Activated CD8-positive, alpha-beta T cell treated with anti-CD3 and anti-CD28 coated beads, Interleukin-2, amount 10 ng/mL, durations not matched to agents 7 days and 5 days (primary cell): ENCODE measurements at regions not wholly inside any gene's neighbourhood (a gene's known extent, or its start where the extent isn't known, plus 50 kb on each side); places are given as distances from the start of the nearest gene placed in this dataset.
"Not testable (repeated sequence)": the region's sequence is repeated elsewhere in the genome, so short reads cannot be mapped to it uniquely, and the experiment has no call there.

Source experiments
- ATAC-seq: fragments of 150-1000 bp; cut with Tn5 transposase; one replicate; pipeline ENCODE4 v1.10.0; 2021; ENCODE audit warnings: moderate library complexity
- CTCF ChIA-PET: fragments of 350-600 bp; sonication (Branson Sonifier 250); formaldehyde crosslinking; loops from one replicate; lab custom pipeline; 2021; ENCODE audit warnings: antibody characterized with exemption; lab: Charles Lee
- POLR2A ChIA-PET: fragments of 350-600 bp; sonication (Branson Sonifier 250); formaldehyde crosslinking; loops from one replicate; lab custom pipeline; 2021; ENCODE audit warnings: antibody characterized with exemption; lab: Charles Lee
- DNase-seq: peaks from one replicate; pipeline ENCODE4 v3.0.0-alpha.2; 2020
- H3K27ac Mint-ChIP-seq: one replicate; pipeline ENCODE4 v1.8.0; 2021; ENCODE audit warnings: mild to moderate bottlenecking, mixed read lengths
- H3K27me3 Mint-ChIP-seq: one replicate; pipeline ENCODE4 v1.8.0; 2021; ENCODE audit warnings: low read depth, mixed read lengths
- H3K36me3 Mint-ChIP-seq: one replicate; pipeline ENCODE4 v1.8.0; 2021; ENCODE audit warnings: low read depth, mixed read lengths
- H3K4me1 Mint-ChIP-seq: one replicate; pipeline ENCODE4 v1.8.0; 2021; ENCODE audit warnings: low read depth, mixed read lengths
- H3K4me3 Mint-ChIP-seq: one replicate; pipeline ENCODE4 v1.8.0; 2021; ENCODE audit warnings: mild to moderate bottlenecking, mixed read lengths
- H3K9me3 Mint-ChIP-seq: one replicate; pipeline ENCODE4 v1.8.0; 2022; ENCODE audit warnings: mixed read lengths; ENCODE audit not compliant: insufficient read depth

GRCh38 chr5:118284230-118284629, 704.1 kb downstream of the DTWD2 start:
- H3K9me3 Mint-ChIP-seq, ATAC-seq, POLR2A ChIA-PET, H3K36me3 Mint-ChIP-seq, H3K4me3 Mint-ChIP-seq, H3K4me1 Mint-ChIP-seq, H3K27ac Mint-ChIP-seq, DNase-seq, CTCF ChIA-PET, H3K27me3 Mint-ChIP-seq: not testable (repeated sequence)

DNA sequence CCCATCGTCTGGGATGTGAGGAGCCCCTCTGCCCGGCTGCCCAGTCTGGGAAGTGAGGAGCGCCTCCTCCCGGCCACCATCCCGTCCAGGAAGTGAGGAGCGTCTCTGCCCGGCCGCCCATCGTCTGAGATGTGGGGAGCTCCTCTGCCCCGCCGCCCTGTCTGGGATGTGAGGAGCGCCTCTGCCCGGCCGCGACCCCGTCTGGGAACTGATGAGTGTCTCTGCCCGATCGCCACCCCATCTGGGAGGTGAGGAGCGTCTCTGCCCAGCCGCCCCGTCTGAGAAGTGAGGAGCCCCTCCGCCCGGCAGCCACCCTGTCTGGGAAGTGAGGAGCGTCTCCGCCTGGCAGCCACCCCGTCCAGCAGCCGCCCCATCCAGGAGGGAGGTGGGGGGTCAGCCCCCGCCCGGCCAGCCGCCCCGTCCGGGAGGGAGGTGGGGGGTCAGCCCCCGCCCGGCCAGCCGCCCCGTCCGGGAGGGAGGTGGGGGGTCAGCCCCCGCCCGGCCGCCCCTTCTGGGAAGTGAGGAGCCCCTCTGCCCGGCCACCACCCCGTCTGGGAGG, 705.8 kb downstream of the DTWD2 start:
- not testable (repeated sequence) for H3K9me3 Mint-ChIP-seq, H3K27ac Mint-ChIP-seq

DNA sequence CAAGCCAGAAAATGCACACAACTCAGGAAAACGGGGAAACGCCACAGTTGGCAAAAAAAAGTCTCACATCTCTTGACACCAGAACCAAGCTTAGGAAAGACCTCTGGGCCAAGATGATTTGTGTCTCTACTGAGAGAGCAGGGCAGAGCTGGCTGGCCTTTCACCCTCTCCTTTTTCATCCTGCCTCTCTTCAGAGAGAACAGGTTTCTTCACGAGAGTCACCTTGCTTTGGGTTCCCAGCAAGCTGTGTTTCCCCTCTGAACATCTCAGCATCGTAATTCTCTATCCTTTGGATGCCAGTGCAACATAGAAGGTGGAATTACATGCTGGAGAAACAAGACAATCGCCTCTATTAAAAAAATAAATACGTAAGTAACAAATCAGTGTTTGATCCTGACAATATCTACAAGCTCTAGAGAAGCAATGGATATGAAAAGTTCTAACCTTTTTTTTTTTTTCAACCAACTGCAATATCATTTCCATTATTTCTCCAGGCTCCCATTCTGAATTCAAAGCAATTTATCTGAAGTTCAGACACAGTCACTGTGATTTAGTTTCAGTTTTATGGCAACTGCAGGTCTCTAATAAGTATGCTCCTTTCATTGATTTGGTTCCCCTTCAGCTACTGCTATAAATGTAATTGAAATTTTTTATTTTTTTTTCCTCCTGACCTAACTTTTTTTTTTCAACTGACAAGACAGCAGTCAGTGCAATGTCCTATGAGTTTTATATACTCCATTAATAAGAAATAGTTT, 708.6 kb downstream of the DTWD2 start:
- DNase-seq (no peak), ATAC-seq (no peak)
- Mint-ChIP-seq H3K27me3 (no peaks in the 10 kb centered on the region), H3K36me3 (no peaks in the 10 kb centered on the region), H3K4me3 (no peak overlapping the region), H3K27ac (no peak overlapping the region), H3K4me1 (no peaks in the 10 kb centered on the region), H3K9me3 (peaks cover 6% of the 10 kb centered on the region)
- POLR2A ChIA-PET: no interaction called here
- CTCF ChIA-PET: no interaction called here

More for the DNA sequence above, 705.8 kb downstream of the DTWD2 start:
- ATAC-seq, POLR2A ChIA-PET, CTCF ChIA-PET, H3K36me3 Mint-ChIP-seq, H3K27me3 Mint-ChIP-seq, H3K4me1 Mint-ChIP-seq, H3K4me3 Mint-ChIP-seq, DNase-seq: not testable (repeated sequence)

DNA sequence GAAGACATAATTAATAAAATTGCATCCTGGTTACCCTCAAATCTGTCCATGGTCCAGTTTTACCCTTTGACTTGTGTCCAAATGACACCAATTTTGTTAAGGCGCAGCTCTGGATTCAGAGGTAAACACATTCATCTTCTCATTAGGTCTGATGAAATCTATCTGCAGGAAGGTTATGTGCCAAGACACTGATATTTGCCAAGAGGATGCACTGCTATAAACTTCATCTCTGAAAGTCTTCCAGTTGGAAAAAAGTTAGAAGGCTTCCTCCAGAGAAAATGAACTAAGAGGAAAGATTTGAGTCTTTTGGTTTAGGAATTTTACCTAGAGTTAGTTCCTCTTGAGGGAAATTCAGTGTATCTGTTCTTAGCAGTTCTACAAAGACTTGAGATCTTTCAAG, 717.8 kb downstream of the DTWD2 start:
- no peak overlapping the region for H3K4me3 Mint-ChIP-seq
- H3K9me3 Mint-ChIP-seq: peaks cover 13% of the 10 kb centered on the region
- no peaks in the 10 kb centered on the region for H3K36me3 Mint-ChIP-seq
- ChIA-PET CTCF (no interaction called here), POLR2A (no interaction called here)
- H3K4me1 Mint-ChIP-seq: no peaks in the 10 kb centered on the region
- ATAC-seq: no peak
- H3K27me3 Mint-ChIP-seq: no peaks in the 10 kb centered on the region
- DNase-seq: no peak
- H3K27ac Mint-ChIP-seq: no peak overlapping the region

DNA sequence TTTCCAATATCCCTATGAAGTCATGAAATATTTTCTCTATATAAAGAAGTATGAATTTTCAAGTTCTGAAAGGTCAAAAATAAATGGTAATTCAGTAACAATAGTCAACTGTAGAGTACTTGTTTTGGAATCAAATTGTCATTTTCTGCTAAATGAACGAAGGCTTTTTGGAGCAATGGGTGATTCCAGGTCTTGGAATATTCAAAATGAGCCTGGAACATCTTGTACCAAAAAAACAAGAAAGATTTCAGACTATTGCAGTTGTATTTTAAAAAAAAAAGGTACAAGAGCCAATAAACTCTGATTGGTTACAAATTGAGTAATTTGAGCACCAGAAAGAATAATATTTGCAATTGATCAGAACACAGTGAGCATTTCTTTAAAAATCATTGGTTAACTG, 730.1 kb downstream of the DTWD2 start:
- Mint-ChIP-seq H3K9me3 (no peaks in the 10 kb centered on the region), H3K4me1 (no peaks in the 10 kb centered on the region), H3K27ac (no peak overlapping the region), H3K4me3 (no peak overlapping the region), H3K36me3 (no peaks in the 10 kb centered on the region), H3K27me3 (no peaks in the 10 kb centered on the region)
- POLR2A ChIA-PET: no interaction called here
- CTCF ChIA-PET: no interaction called here
- DNase-seq (no peak), ATAC-seq (no peak)

DNA sequence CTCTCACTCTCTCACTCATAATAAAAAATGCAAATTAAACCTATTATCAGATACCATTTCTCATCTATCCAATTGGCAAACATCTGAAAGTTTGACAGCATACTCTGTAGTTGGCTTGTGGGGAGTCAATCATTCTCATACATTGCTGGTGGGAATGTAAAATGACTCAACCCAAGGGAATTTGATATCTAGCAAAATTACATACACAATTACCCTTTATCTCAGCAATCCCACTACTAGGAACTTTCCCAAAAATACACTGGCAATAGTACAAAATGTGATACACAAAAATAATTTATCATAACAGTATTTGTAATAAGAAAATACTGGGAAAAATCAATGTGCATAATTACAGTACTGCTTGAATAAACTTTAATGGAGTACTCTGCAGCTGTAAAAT, 731.3 kb downstream of the DTWD2 start:
- POLR2A ChIA-PET: no interaction called here
- Mint-ChIP-seq H3K27me3 (no peaks in the 10 kb centered on the region), H3K9me3 (no peaks in the 10 kb centered on the region), H3K4me1 (no peaks in the 10 kb centered on the region), H3K27ac (no peak overlapping the region), H3K4me3 (no peak overlapping the region), H3K36me3 (no peaks in the 10 kb centered on the region)
- ATAC-seq (no peak), DNase-seq (no peak)
- CTCF ChIA-PET: no interaction called here

DNA sequence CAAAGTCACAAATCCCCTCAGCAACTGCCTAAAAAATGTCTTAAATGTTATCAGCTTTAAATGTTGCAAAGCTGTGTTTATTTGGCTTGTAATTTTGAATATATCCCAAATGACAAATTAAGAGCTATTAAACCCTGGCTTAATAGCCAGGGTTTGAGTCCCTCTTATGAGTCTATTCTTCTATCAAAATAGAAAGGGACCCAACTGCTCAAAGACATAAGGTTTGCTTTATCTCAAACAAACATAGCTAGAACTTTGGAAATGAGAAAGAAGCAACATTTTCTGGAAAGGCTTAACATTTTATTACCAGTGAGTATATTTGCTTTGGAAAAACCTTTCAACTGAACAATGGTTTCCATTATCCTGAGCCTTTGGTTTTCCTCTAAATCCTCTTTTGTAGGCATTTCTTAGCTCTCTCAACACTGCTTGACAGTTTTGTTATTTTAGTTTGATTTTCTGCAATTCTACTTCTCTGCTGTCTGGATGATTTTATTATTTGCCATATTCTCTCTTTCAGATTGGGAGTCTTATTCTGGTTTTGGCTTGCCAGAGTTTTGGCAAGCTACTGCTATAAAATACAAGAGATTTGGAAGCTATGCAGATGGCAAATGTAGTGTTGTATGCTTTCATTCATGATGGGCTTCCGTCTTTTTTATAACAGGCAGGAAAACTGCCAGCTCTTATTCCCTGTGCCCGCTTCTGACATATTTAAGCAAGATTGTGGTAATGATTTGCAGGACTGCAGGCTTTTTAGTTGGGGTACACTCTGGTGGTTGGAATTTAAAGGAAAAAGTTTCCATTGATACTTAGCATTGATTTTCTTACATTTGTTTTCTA, 734.9 kb downstream of the DTWD2 start:
- H3K27me3 Mint-ChIP-seq: no peaks in the 10 kb centered on the region
- peaks cover 8% of the 10 kb centered on the region for H3K9me3 Mint-ChIP-seq
- POLR2A ChIA-PET: no interaction called here
- no peak for DNase-seq
- CTCF ChIA-PET: interaction anchor here (1.3 kb wide), 1 partner anchor 17 kb away, joined by 3 read pairs; no protein-coding TSS in a partner anchor
- no peak overlapping the region for H3K27ac Mint-ChIP-seq
- peaks cover 3% of the 10 kb centered on the region for H3K4me1 Mint-ChIP-seq
- no peak overlapping the region for H3K4me3 Mint-ChIP-seq
- H3K36me3 Mint-ChIP-seq: no peaks in the 10 kb centered on the region
- no peak for ATAC-seq

DNA sequence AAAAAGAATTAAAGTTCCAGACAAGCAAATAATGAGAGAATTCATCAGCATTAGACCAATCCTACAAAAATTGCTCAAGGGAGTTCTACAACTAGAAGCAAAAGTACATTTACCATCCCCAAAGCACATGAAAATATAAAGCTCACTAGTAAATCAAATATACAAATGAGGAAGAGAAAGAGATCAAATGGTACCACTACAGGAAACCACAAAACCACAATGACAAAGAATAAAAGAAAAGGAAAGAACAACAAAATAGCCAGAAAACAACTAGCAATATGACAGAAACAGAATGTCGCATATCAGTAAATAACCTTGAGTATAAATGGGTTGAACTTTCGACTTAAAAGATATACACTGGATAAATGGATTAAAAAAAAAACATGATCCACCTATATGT, 739.0 kb downstream of the DTWD2 start:
- H3K27me3 Mint-ChIP-seq: no peaks in the 10 kb centered on the region
- CTCF ChIA-PET: no interaction called here

GRCh38 chr5:118247458-118247857, 740.9 kb downstream of the DTWD2 start:
- no peak for DNase-seq
- no peak for ATAC-seq
- H3K27ac Mint-ChIP-seq: no peak overlapping the region
- H3K4me3 Mint-ChIP-seq: no peak overlapping the region
- CTCF ChIA-PET: no interaction called here
- peaks cover 1% of the 10 kb centered on the region for H3K36me3 Mint-ChIP-seq
- no peaks in the 10 kb centered on the region for H3K27me3 Mint-ChIP-seq
- POLR2A ChIA-PET: no interaction called here
- peaks cover 3% of the 10 kb centered on the region for H3K4me1 Mint-ChIP-seq
- peaks cover 13% of the 10 kb centered on the region for H3K9me3 Mint-ChIP-seq

More for the DNA sequence above, 739.0 kb downstream of the DTWD2 start:
- no peak overlapping the region for H3K27ac Mint-ChIP-seq
- H3K4me3 Mint-ChIP-seq: no peak overlapping the region
- H3K9me3 Mint-ChIP-seq: peaks cover 13% of the 10 kb centered on the region
- POLR2A ChIA-PET: no interaction called here
- peaks cover 1% of the 10 kb centered on the region for H3K36me3 Mint-ChIP-seq
- DNase-seq: no peak
- H3K4me1 Mint-ChIP-seq: peaks cover 3% of the 10 kb centered on the region
- ATAC-seq: no peak

DNA sequence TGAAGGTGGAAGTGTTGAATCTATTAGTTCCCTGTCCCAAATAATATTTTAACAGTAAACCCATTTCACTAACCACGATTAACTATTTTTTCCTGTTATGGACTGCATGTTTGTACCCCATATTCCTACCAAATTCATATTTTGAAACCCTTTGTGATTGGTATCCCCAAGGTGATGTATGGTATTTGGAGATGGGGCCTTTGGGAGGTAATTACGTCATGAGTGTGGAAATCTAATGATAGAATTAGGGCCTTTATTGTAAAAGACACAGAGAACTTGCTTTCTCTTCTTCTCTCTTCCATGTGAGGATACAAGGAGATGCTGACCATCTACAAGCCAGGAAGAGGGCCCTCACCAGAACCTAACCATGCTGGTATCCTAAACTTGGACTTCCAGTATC, 744.7 kb downstream of the DTWD2 start:
- CTCF ChIA-PET: no interaction called here
- POLR2A ChIA-PET: no interaction called here
- Mint-ChIP-seq H3K36me3 (peaks cover 1% of the 10 kb centered on the region), H3K4me3 (no peak overlapping the region), H3K27ac (no peak overlapping the region), H3K4me1 (no peaks in the 10 kb centered on the region), H3K9me3 (peaks cover 8% of the 10 kb centered on the region), H3K27me3 (no peaks in the 10 kb centered on the region)
- DNase-seq (no peak), ATAC-seq (no peak)

GRCh38 chr5:118243068-118243467, 745.3 kb downstream of the DTWD2 start:
- H3K4me3 Mint-ChIP-seq: no peak overlapping the region
- H3K9me3 Mint-ChIP-seq: peaks cover 2% of the 10 kb centered on the region
- ChIA-PET POLR2A (no interaction called here), CTCF (no interaction called here)
- no peak for ATAC-seq
- H3K4me1 Mint-ChIP-seq: no peaks in the 10 kb centered on the region
- no peak overlapping the region for H3K27ac Mint-ChIP-seq
- H3K36me3 Mint-ChIP-seq: no peaks in the 10 kb centered on the region
- DNase-seq: no peak
- no peaks in the 10 kb centered on the region for H3K27me3 Mint-ChIP-seq
